H1 (cell line): ENCODE measurements at regions not wholly inside any gene's neighbourhood (a gene's known extent, or its start where the extent isn't known, plus 50 kb on each side); places are given as distances from the start of the nearest gene placed in this dataset.

Source experiments
- CTCF ChIA-PET: fragments of 300-600 bp; sonication (Branson Sonifier 250); formaldehyde crosslinking; loops from one replicate; lab custom pipeline; 2021; ENCODE audit not compliant: partially characterized antibody; lab: Charles Lee
- POLR2A ChIA-PET: fragments of 300-600 bp; sonication (Branson Sonifier 250); formaldehyde crosslinking; loops from one replicate; lab custom pipeline; 2021; ENCODE audit warnings: inconsistent platforms; ENCODE audit not compliant: partially characterized antibody; lab: Charles Lee
- DNase-seq, 2 experiments: peaks; one replicate each; pipeline versions ENCODE4 v3.0.0 to v3.0.0-alpha.2; 2010 to 2022; ENCODE audit warnings: low spot score in 2 of 2, low read depth in 1 of 2, mixed read lengths in 1 of 2
- FAIRE-seq: peaks from 2 replicates; lab custom pipeline; 2011; peaks lifted over from hg19 to GRCh38; lab: Jason Lieb, UNC
- H2AFZ ChIP-seq: 2 replicates; pipeline ENCODE4 v1.8.1; 2012; ENCODE audit warnings: low read length, inconsistent platforms
- H2AK5ac ChIP-seq: 2 replicates; pipeline ENCODE4 v1.6.1; 2013; ENCODE audit warnings: low read depth, low read length
- H2BK120ac ChIP-seq: replicated peaks from 2 replicates; pipeline ENCODE3; 2013; ENCODE audit warnings: low read depth, low read length, inconsistent platforms
- H2BK12ac ChIP-seq: 2 replicates; pipeline ENCODE4 v1.6.1; 2013; ENCODE audit warnings: low read depth, low read length
- H2BK15ac ChIP-seq: 2 replicates; pipeline ENCODE4 v1.6.1; 2013; ENCODE audit warnings: low read length
- H2BK20ac ChIP-seq: 2 replicates; pipeline ENCODE4 v1.6.1; 2013; ENCODE audit warnings: low read length
- H2BK5ac ChIP-seq: 2 replicates; pipeline ENCODE4 v1.6.1; 2013; ENCODE audit warnings: low read depth, low read length
- H3K14ac ChIP-seq: 2 replicates; pipeline ENCODE4 v1.6.1; 2013; ENCODE audit warnings: inconsistent platforms; ENCODE audit not compliant: insufficient read length
- H3K18ac ChIP-seq: 2 replicates; pipeline ENCODE4 v1.6.1; 2013; ENCODE audit warnings: low read length; ENCODE audit errors: extremely low read depth
- H3K23ac ChIP-seq: 2 replicates; pipeline ENCODE4 v1.6.1; 2013; ENCODE audit warnings: inconsistent platforms; ENCODE audit not compliant: insufficient read length
- H3K23me2 ChIP-seq: 2 replicates; pipeline ENCODE4 v1.6.1; 2013; ENCODE audit warnings: low read depth, low read length
- H3K27ac ChIP-seq: 2 replicates; pipeline ENCODE4 v1.6.1; 2011; ENCODE audit warnings: low read depth, low read length, inconsistent platforms
- H3K27me3 ChIP-seq, 4 experiments: replicated peaks in 1 of 4; 1 replicate in 1 of 4; 2 replicates in 3 of 4; pipeline versions ENCODE4 v1.6.1 to v1.8.1; 2011 to 2013; ENCODE audit warnings: low read length in 3 of 4, mild to moderate bottlenecking in 3 of 4, inconsistent platforms in 2 of 4, mixed read lengths in 2 of 4, moderate library complexity in 1 of 4; ENCODE audit not compliant: control insufficient read depth in 3 of 4, insufficient read depth in 3 of 4; ENCODE audit errors: extremely low read depth in 1 of 4
- H3K36me3 ChIP-seq, 4 experiments: 2 replicates each; pipeline versions ENCODE4 v1.6.1 to v1.8.1; 2011 to 2013; ENCODE audit warnings: mild to moderate bottlenecking in 4 of 4, low read length in 3 of 4, moderate library complexity in 2 of 4, control low read depth in 1 of 4, inconsistent platforms in 1 of 4; ENCODE audit not compliant: insufficient read depth in 4 of 4, control insufficient read depth in 2 of 4
- H3K4ac ChIP-seq: replicated peaks from 2 replicates; pipeline ENCODE3; 2013; ENCODE audit warnings: low read length, low read depth, mixed read lengths, inconsistent platforms; ENCODE audit not compliant: insufficient read length
- H3K4me1 ChIP-seq, 4 experiments: replicated peaks in 1 of 4; 1 replicate in 1 of 4; 2 replicates in 3 of 4; pipeline versions ENCODE4 v1.6.1 to v1.8.1; 2011 to 2013; ENCODE audit warnings: low read length in 3 of 4, inconsistent platforms in 2 of 4, mixed read lengths in 1 of 4; ENCODE audit not compliant: insufficient read depth in 4 of 4, control insufficient read depth in 3 of 4
- H3K4me2 ChIP-seq, 2 experiments: 2 replicates each; pipeline versions ENCODE4 v1.6.1 to v1.8.1; 2011 to 2013; ENCODE audit warnings: low read depth in 2 of 2, low read length in 2 of 2, control low read depth in 1 of 2, inconsistent platforms in 1 of 2, mild to moderate bottlenecking in 1 of 2; ENCODE audit not compliant: insufficient read depth in 1 of 2
- H3K4me3 ChIP-seq, 4 experiments: fragments of 200-600, 300-600 bp in 1 of 4; sonication (generic), shearing (Covaris generic), sonication (Bioruptor Twin) in 1 of 4; 2 replicates each; pipeline versions ENCODE4 v1.5.1 to v1.8.1; 2011 to 2016; ENCODE audit warnings: low read length in 4 of 4, low read depth in 3 of 4, control low read depth in 2 of 4, inconsistent platforms in 2 of 4, mild to moderate bottlenecking in 2 of 4, mixed read lengths in 1 of 4, moderate library complexity in 1 of 4; ENCODE audit not compliant: insufficient read depth in 2 of 4; ENCODE audit errors: extremely low read depth in 1 of 4
- H3K56ac ChIP-seq: replicated peaks from 2 replicates; pipeline ENCODE3; 2013; ENCODE audit warnings: low read depth, mild to moderate bottlenecking, mixed read lengths, low read length, inconsistent platforms; ENCODE audit not compliant: insufficient read length
- H3K79me1 ChIP-seq: 2 replicates; pipeline ENCODE4 v1.6.1; 2013; ENCODE audit warnings: low read depth, low read length, control low read depth
- H3K79me2 ChIP-seq, 2 experiments: 2 replicates each; pipeline versions ENCODE4 v1.6.1 to v1.8.1; 2012 to 2013; ENCODE audit warnings: low read length in 2 of 2, mild to moderate bottlenecking in 2 of 2, inconsistent platforms in 1 of 2; ENCODE audit not compliant: insufficient read depth in 2 of 2, control insufficient read depth in 1 of 2
- H3K9ac ChIP-seq, 4 experiments: replicated peaks in 1 of 4; 1 replicate in 1 of 4; 2 replicates in 3 of 4; pipeline versions ENCODE4 v1.6.1 to v1.8.1; 2011 to 2013; ENCODE audit warnings: low read depth in 3 of 4, low read length in 3 of 4, control low read depth in 2 of 4, mild to moderate bottlenecking in 2 of 4, moderate library complexity in 2 of 4, inconsistent platforms in 1 of 4; ENCODE audit errors: extremely low read depth in 1 of 4
- H3K9me3 ChIP-seq, 2 experiments: 2 replicates each; pipeline versions ENCODE4 v1.6.1 to v1.8.1; 2012 to 2013; ENCODE audit warnings: mild to moderate bottlenecking in 2 of 2, moderate library complexity in 2 of 2, control low read depth in 1 of 2, inconsistent platforms in 1 of 2, low read depth in 1 of 2, low read length in 1 of 2, mixed read lengths in 1 of 2; ENCODE audit not compliant: insufficient read depth in 2 of 2
- H4K20me1 ChIP-seq, 2 experiments: replicated peaks in 1 of 2; 2 replicates each; pipeline versions ENCODE3 to v1.8.1; 2011 to 2013; ENCODE audit warnings: inconsistent platforms in 2 of 2, low read length in 2 of 2, mild to moderate bottlenecking in 1 of 2; ENCODE audit not compliant: insufficient read depth in 2 of 2, control insufficient read depth in 1 of 2
- H4K5ac ChIP-seq: 2 replicates; pipeline ENCODE4 v1.6.1; 2013; ENCODE audit warnings: low read length, low read depth, mixed read lengths, inconsistent platforms; ENCODE audit not compliant: insufficient read length
- H4K8ac ChIP-seq: 2 replicates; pipeline ENCODE4 v1.8.0; 2013; ENCODE audit warnings: mild to moderate bottlenecking, moderate library complexity, low read length, inconsistent platforms; ENCODE audit not compliant: insufficient read depth; ENCODE audit errors: extremely low read depth
- H4K91ac ChIP-seq: replicated peaks from 2 replicates; pipeline ENCODE3; 2013; ENCODE audit warnings: low read length, mixed read lengths, inconsistent platforms; ENCODE audit not compliant: insufficient read length
- CBX8 ChIP-seq: fragments of 300-800, 300-1000 bp; sonication (generic); IDR thresholded peaks from 2 replicates; pipeline ENCODE4 v1.7.1; 2016; ENCODE audit warnings: low read depth, low read length, borderline replicate concordance
- CEBPB ChIP-seq: IDR thresholded peaks from 2 replicates; pipeline ENCODE4 v1.6.1; 2012; ENCODE audit warnings: low read depth, low read length
- EGR1 ChIP-seq: IDR thresholded peaks from 2 replicates; pipeline ENCODE4 v1.6.1; 2011; ENCODE audit warnings: low read depth, low read length, borderline replicate concordance
- HDAC2 ChIP-seq, 2 experiments: fragments of 300-600 bp in 1 of 2; sonication (generic) in 1 of 2; IDR thresholded peaks; 2 replicates each; pipeline ENCODE4 v1.6.1; 2011 to 2012; ENCODE audit warnings: low read depth in 2 of 2, low read length in 2 of 2, mild to moderate bottlenecking in 2 of 2, moderate library complexity in 2 of 2, borderline replicate concordance in 1 of 2, inconsistent platforms in 1 of 2
- HDAC6 ChIP-seq: IDR thresholded peaks from one replicate; pipeline ENCODE4 v1.7.1; 2012; ENCODE audit warnings: low read depth, mild to moderate bottlenecking, inconsistent platforms, low read length, moderate library complexity
- JUND ChIP-seq: IDR thresholded peaks from 2 replicates; pipeline ENCODE4 v1.6.1; 2011; ENCODE audit warnings: mild to moderate bottlenecking, improper control_type of control experiment, low read length
- RNF2 ChIP-seq: fragments of 200-900, 300-1000 bp; sonication (generic); IDR thresholded peaks from 2 replicates; pipeline ENCODE4 v1.7.1; 2016; ENCODE audit warnings: borderline replicate concordance, low read depth, mild to moderate bottlenecking, antibody characterized with exemption, low read length; ENCODE audit not compliant: poor library complexity, severe bottlenecking; ENCODE audit errors: missing control alignments
- SAP30 ChIP-seq: fragments of 300-600 bp; sonication (generic); IDR thresholded peaks from 2 replicates; pipeline ENCODE4 v1.7.1; 2012; ENCODE audit warnings: low read length, moderate library complexity, mild to moderate bottlenecking, inconsistent platforms; ENCODE audit not compliant: insufficient read depth, insufficient replicate concordance
- SIRT6 ChIP-seq: IDR thresholded peaks from one replicate; pipeline ENCODE4 v1.7.1; 2012; ENCODE audit warnings: low read length, inconsistent platforms
- SP4 ChIP-seq: IDR thresholded peaks from 2 replicates; pipeline ENCODE4 v1.6.1; 2012; ENCODE audit warnings: low read length, inconsistent platforms
- ZNF274 ChIP-seq: IDR thresholded peaks from 2 replicates; pipeline ENCODE4 v1.7.0; 2012; ENCODE audit warnings: low read length, borderline replicate concordance; ENCODE audit errors: extremely low read depth
- WGBS, 2 experiments: shearing (Covaris generic) in 1 of 2; methylation state at CpG; one replicate each; pipeline versions ENCODE4 v1.1.6 to v1.1.7; 2013 to 2015; ENCODE audit warnings: low lambda C conversion rate in 2 of 2, mixed read lengths in 2 of 2, inconsistent platforms in 1 of 2, low coverage in 1 of 2, missing lambda C conversion rate in 1 of 2; ENCODE audit not compliant: insufficient replicate concordance in 2 of 2, insufficient coverage in 1 of 2, insufficient read length in 1 of 2; ENCODE audit errors: extremely low coverage in 1 of 2, missing lambda C conversion rate in 1 of 2; 5-methylcytosine and 5-hydroxymethylcytosine counted together

DNA sequence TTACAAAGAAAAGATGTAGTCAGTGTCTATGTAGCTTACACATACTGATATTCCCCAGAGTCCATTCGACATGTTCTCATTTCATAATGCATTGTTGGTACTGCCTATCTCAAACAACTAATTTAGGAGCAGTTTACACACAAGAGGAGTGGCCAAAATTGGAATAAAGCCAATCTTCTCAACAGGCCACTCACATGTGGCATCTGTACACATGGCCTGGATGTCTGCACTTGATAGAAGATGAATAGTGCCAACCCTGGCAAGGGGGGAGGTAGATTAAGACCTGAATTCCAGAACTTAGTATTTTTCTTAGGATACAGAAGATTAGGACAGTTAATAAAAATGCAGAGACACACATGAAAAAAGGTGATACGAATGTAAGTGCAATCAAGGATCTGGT, 125.3 kb upstream of the STARD3NL start:
- H3K4me1 ChIP-seq, result no peaks in the 10 kb centered on the region
- H2BK20ac ChIP-seq, result no peak overlapping the region
- H3K27ac ChIP-seq, result no peak overlapping the region
- WGBS, 2 experiments, result 94% methylated on average over 2 of the region's 2 CpGs; no CpG with 5 or more reads in 1 of the 2 experiments
- H3K79me1 ChIP-seq, result no peaks in the 10 kb centered on the region
- H3K23me2 ChIP-seq, result no peaks in the 10 kb centered on the region
- H2BK12ac ChIP-seq, result no peak overlapping the region
- H2BK15ac ChIP-seq, result no peak overlapping the region
- H3K27me3 ChIP-seq, result no peaks in the 10 kb centered on the region
- peaks cover 11 to 15% of the 10 kb centered on the region in 2 experiments for H3K9me3 ChIP-seq
- no peak overlapping the region for H3K4ac ChIP-seq
- no peak overlapping the region for H2BK5ac ChIP-seq
- H4K5ac ChIP-seq, result no peak overlapping the region
- H3K9ac ChIP-seq, result no peak overlapping the region
- H3K18ac ChIP-seq, result no peak overlapping the region
- H3K23ac ChIP-seq, result no peak overlapping the region
- H4K8ac ChIP-seq, result no peak overlapping the region
- no peaks in the 10 kb centered on the region for H4K20me1 ChIP-seq
- no peak overlapping the region for H3K4me2 ChIP-seq
- H2BK120ac ChIP-seq, result no peak overlapping the region
- H3K14ac ChIP-seq, result no peak overlapping the region
- POLR2A ChIA-PET, result no interaction called here
- peaks cover 0 to 4% (median 0%) of the 10 kb centered on the region in 4 experiments; a peak in 1 of 8 replicates for H3K36me3 ChIP-seq
- H3K56ac ChIP-seq, result no peak overlapping the region
- no peak overlapping the region for H4K91ac ChIP-seq
- CTCF ChIA-PET, result interaction anchor here (1.1 kb wide), 1 partner anchor 26 kb away, joined by 3 read pairs; no protein-coding TSS in a partner anchor
- H2AK5ac ChIP-seq, result no peak overlapping the region
- H3K79me2 ChIP-seq, result no peaks in the 10 kb centered on the region
- no peak overlapping the region for H3K4me3 ChIP-seq
- H2AFZ ChIP-seq, result no peak overlapping the region
- no peak for DNase-seq
- FAIRE-seq, result no peak
- TF ChIP-seq SAP30 (no peak), CBX8 (no peak), EGR1 (no peak), JUND (no peak), HDAC2 (IDR thresholded peaks at IDR 0.05; ENCODE audit: borderline replicate concordance in 1 of 2, low read depth in 2 of 2, low read length in 2 of 2) (no peak), SIRT6 (no peak), HDAC6 (no peak), RNF2 (no peak), SP4 (no peak), CEBPB (no peak), ZNF274 (no peak)
